GM06990 (cell line): ENCODE measurements at regions not wholly inside any gene's neighbourhood (a gene's known extent, or its start where the extent isn't known, plus 50 kb on each side); places are given as distances from the start of the nearest gene placed in this dataset.

Experiments used
- DNase-seq: peaks from one replicate; pipeline ENCODE4 v3.0.0-alpha.2; 2011; ENCODE audit not compliant: insufficient read length; ENCODE audit errors: extremely low read depth
- H3K27me3 ChIP-seq: replicated peaks from 2 replicates; pipeline ENCODE4 v1.6.0; 2011; ENCODE audit warnings: low read length; ENCODE audit not compliant: control insufficient read depth, insufficient read depth
- H3K36me3 ChIP-seq: 2 replicates; pipeline ENCODE4 v1.5.1; 2011; ENCODE audit warnings: low read length; ENCODE audit not compliant: control insufficient read depth, insufficient read depth
- H3K4me3 ChIP-seq: replicated peaks from 2 replicates; pipeline ENCODE4 v1.5.1; 2011; ENCODE audit warnings: low read depth, mild to moderate bottlenecking, control low read depth, low read length
- TF ChIP-seq, protein P1 (sequence below): IDR thresholded peaks from 2 replicates; pipeline ENCODE4 v1.5.1; 2011; ENCODE audit warnings: low read length, control low read depth, mild to moderate bottlenecking, inconsistent platforms; ENCODE audit not compliant: insufficient read depth, poor library complexity, severe bottlenecking

DNA sequence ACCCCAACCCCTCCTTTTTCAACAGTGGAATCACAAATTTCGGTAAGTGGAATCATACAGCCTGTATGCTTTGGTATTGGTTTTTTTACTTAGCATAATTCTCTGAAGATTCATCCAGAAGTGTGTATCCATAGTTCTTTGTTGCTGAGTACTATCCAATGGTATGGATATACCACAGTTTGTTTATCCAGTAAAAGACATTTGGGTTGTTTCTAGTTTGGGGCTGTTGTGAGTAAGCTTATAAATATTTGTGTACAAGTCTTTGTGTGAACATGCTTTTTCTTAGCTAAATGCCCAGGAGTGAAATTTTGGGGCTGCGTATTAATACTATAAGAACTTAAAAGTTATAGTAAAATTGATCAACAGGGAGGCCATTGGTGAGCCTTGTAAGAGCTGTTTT lies 57.5 kb upstream of the GC start:
- no peak overlapping the region for H3K4me3 ChIP-seq
- TF ChIP-seq, protein P1, sequence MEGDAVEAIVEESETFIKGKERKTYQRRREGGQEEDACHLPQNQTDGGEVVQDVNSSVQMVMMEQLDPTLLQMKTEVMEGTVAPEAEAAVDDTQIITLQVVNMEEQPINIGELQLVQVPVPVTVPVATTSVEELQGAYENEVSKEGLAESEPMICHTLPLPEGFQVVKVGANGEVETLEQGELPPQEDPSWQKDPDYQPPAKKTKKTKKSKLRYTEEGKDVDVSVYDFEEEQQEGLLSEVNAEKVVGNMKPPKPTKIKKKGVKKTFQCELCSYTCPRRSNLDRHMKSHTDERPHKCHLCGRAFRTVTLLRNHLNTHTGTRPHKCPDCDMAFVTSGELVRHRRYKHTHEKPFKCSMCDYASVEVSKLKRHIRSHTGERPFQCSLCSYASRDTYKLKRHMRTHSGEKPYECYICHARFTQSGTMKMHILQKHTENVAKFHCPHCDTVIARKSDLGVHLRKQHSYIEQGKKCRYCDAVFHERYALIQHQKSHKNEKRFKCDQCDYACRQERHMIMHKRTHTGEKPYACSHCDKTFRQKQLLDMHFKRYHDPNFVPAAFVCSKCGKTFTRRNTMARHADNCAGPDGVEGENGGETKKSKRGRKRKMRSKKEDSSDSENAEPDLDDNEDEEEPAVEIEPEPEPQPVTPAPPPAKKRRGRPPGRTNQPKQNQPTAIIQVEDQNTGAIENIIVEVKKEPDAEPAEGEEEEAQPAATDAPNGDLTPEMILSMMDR = no peak
- H3K36me3 ChIP-seq = no peaks in the 10 kb centered on the region
- H3K27me3 ChIP-seq = no peaks in the 10 kb centered on the region
- no peak for DNase-seq

DNA sequence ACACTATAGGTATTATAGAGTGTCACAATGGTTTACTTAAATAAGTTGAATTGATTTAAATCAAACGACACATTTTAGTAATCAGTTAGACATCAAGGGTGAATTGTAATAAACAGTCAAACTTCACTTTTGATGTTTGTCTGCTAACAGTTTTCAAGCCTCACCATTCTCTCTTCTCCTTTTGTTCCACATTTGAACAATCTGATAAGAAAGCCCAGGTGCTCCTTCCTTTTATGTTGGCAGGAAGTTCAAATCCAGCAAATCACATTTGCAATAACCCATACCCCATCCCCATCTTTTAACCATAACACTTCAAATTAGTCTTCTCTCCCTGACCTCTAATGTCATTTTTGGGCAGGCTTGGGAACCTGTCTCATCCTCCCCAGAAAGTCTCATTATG lies 63.4 kb upstream of the GC start:
- Histone ChIP-seq H3K36me3 (no peaks in the 10 kb centered on the region), H3K27me3 (no peaks in the 10 kb centered on the region), H3K4me3 (no peak overlapping the region)
- DNase-seq = no peak
- TF ChIP-seq, protein P1 = no peak

DNA sequence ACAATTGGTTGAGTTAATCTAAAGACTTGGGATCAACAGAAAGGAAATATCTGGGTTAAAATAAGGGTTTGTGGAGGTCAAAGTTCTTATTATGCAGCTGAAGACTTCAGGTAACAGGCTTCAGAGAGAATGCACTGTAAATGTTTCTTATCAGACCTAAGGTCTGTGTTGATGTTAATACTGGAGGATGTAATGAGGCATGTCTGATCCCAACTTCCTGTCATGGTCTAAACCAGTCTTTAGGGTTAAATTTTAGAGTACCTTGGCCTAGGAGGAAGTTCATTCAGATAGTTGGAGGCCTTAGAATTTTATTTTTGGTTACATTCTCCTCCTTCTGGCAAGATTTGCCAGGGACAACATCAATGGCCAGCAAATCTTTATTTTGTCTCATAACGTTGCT lies 72.1 kb upstream of the GC start:
- Histone ChIP-seq H3K36me3 (no peaks in the 10 kb centered on the region), H3K27me3 (no peaks in the 10 kb centered on the region), H3K4me3 (no peak overlapping the region)
- no peak for DNase-seq
- TF ChIP-seq, protein P1 = no peak

DNA sequence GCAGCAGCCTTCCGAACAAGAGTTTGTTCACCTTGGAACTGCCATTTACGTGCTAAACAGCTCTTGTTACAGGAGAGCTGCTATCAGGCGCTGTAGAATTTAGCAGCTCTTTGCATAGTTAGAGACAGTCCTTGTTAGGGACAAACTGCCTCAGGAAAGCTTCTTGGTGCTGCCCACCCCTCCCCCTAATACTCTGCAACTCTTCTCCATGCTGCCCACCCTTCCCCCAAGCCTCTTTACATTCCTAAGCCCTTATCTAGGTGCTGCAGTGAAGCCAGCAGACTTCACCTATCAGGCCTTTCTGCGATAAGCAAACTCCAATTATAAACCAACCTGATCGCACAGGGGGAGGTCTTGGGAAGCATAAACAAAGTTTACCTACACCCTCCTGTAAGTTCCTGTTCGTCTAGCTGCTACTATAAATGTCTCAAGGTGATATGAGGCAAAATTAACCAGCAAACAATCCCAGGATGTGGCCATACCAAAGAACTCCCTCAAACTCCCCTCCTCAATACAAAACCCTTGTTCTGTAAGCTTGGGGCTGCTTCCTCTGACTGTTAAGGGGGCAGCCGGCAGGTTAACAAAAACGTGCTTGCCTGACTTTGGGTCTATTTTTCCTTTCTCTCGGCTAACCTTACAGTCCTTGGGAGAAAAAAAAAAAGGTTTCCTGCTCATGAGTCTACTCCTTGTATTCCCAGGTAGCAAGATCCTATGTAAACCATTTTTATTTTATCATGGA lies 74.0 kb upstream of the GC start:
- DNase-seq = no peak
- no peaks in the 10 kb centered on the region for H3K36me3 ChIP-seq
- no peak overlapping the region for H3K4me3 ChIP-seq
- no peaks in the 10 kb centered on the region for H3K27me3 ChIP-seq
- TF ChIP-seq, protein P1 = no peak

DNA sequence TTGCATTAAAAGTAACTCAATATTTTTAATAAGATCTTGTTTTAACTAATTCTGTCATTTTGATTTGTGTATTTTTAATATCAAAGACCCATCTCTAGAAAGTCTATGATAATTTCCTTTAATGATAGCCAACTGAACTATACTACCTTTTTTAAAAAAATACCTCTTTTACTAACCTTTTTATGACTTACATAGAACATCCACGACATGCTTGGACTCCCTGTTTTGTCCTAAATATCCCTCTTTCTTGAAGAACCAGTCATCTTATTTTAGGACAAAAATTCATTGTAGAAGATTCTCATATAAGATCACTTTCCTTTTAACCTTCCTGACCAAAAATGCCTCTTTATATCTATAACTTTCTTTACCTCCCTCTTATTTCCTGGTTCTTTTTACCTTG lies 76.8 kb upstream of the GC start:
- TF ChIP-seq, protein P1 = no peak
- no peak overlapping the region for H3K4me3 ChIP-seq
- no peaks in the 10 kb centered on the region for H3K36me3 ChIP-seq
- DNase-seq = no peak
- H3K27me3 ChIP-seq = no peaks in the 10 kb centered on the region

DNA sequence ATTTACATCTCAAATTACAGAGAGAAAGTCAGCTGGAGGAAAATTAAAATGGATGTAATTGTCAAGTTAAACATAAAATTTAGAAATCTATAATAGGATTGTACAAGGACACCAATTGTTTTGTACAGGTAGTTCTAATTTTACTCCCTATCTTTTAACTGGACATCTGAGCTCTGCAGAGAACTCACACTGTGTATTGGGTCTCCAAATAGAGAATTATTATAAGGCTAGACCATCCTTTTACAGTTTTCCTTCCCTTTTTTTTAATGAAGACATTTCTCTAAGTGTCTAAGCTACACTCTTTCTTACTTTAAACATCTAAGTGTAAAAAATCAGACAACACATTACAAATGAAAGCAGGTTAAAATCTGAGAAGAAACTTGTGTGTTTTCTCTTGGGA lies 78.4 kb upstream of the GC start:
- TF ChIP-seq, protein P1 = no peak
- Histone ChIP-seq H3K36me3 (no peaks in the 10 kb centered on the region), H3K4me3 (no peak overlapping the region), H3K27me3 (no peaks in the 10 kb centered on the region)
- no peak for DNase-seq
